Stimulated activated CD4-positive, alpha-beta T cell treated with anti-CD3 and anti-CD28 coated beads, Interleukin-2, amount 100 ng/mL, for 4 hours (primary cell): ENCODE measurements at regions not wholly inside any gene's neighbourhood (a gene's known extent, or its start where the extent isn't known, plus 50 kb on each side); places are given as distances from the start of the nearest gene placed in this dataset.

Source experiments
- DNase-seq: peaks from one replicate; pipeline ENCODE4 v3.0.0-alpha.2; 2020; ENCODE audit warnings: low read depth

DNA sequence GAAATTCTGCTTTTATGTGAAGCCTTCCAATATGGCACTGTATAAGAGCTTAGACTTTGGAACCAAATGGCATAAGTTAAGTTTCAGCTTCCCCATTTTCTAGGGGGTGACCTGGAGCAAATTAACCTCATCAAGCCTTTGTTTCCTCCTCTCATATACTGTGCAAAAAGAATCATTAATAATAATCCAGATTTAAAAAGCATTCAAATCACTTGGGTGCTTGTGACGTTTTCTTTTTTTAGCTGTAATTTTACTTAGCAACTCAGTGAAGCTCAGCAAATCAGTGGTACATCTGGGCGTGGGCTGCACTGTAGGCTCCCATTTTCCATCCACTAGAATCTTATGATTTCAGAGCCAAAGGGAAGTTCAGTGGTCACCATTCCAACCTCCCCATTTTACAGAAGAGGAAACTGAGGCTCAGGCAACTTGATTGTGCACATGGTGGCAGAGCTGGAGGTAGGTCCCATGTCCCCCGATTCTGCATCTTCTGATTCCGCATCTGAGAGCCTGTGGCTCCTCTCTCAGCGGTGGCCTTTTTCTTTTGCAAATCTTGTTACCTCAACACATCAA lies 131.2 kb downstream of the SNAPC1 start:
- DNase-seq: no peak

DNA sequence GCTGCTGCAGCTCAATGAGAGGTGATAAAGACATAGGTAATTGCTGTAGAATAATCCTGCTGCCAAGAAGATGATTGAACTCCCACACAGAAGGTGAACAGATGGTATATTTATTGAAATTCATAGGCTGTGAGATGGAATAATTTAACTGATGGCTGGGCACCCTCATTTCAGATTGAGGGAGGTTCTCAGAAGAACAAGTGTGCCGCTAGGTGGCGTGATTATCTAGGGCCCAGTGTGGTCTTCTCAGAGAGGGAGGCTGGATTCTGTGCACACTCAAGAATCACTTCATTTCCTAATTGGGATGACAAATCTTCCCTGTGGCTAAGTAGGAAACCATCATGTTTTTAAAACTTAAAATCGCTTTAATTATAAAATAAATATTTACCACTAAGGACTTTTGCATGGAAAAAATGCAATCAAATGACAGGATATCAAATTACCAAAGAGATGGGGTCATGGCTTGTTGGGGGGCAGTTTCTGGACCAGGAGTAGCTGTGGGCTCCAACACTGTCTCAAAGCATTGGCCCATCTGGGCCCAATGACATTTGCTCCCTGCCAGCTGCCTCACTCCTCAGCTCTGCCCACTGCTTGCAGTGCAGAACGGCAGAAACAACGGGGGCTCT lies 132.3 kb downstream of the SNAPC1 start:
- DNase-seq: peak; percentile 37

DNA sequence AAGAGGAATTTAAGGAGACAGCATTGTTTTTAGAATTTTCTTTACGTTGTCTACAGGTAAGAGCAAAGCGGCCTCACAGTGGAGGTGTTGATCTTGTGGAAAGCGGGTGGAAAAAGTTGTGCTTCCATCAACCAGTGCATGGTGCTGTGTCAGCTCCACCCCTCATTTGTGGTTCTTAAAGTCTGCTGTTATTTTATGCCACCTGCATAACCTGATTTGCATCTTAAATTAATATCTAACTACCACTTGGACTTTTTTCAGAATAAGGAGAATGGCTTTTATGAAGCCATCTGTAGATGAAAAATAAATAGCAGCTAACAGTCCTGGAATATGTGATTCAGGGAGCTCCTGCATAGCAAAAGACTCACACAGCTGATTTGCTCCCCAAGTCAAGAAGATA lies 135.1 kb downstream of the SNAPC1 start:
- DNase-seq: no peak

DNA sequence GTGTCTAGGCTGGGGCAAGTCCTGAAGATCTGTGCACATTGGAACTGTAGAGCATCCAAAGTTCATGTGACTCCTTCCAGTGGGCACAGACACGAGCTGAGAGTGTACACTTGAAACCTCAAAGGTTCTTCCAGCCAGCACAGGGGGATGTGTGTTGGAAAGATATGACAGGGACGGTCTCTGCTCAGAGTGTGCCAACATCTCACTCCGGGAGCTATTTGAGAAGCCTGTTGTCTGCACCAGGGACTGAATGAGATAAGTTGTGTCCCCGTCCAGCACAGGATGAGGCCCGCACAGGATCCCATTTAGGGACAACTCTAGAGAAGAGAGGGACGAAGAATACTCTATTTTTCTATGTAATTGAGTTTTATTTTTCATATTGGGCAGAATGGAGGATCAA lies 136.3 kb downstream of the SNAPC1 start:
- no peak for DNase-seq

DNA sequence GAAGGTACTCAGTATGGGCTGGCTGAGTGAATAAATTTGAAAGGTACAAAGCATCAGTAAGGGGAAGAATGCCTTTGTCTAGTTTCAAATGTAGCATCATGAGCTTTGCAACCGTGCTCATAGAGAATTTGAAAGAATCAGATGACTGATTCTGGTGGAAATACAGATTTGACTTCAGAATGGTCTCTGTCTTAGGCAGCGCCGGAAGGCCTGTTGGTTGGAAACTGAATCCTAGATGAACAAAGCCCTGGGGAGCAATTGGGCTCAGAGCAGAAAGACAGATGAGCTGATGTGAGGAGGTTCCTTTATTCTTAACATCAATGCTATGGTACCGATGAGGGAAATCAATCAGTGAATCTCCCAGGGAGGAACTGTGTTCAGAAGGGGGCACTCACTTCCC lies 137.3 kb downstream of the SNAPC1 start:
- no peak for DNase-seq

DNA sequence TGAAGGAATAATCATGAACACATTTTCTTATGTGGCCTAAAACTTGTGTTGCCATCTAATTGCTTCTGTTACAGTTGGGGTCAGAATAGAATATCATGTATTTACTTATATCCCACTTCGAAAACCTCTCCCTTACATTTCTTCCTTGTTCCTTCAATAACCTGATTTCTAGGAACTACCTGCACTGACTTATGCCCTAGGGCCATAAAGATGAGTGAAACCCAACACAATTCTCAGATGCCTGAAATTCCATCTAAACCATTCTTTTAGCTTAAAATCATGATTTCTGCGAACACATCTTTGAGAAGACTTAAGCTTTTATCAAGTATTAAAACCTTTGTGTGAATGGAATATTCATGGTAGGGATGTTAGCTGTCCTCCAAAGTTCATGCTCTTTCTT lies 142.7 kb downstream of the SNAPC1 start:
- no peak for DNase-seq

DNA sequence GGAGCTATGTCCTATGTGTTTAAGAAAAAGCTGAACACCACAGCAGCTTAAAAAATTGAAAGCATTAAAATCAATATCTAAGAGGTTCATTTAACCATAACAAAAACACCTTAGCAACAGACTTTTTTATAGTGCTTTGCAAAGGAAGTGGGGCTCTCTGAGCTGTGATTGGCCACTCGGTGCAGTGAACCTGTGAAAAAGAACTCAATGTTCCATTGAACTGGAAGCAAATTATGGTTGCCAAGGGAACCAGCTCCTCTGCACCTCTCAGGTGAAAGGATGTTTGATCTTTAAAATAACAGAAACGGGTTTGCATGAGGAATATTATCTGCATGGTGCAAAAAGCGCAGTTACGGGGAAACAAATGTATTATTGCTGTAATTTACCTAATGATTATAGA lies 149.4 kb downstream of the SNAPC1 start:
- no peak for DNase-seq

DNA sequence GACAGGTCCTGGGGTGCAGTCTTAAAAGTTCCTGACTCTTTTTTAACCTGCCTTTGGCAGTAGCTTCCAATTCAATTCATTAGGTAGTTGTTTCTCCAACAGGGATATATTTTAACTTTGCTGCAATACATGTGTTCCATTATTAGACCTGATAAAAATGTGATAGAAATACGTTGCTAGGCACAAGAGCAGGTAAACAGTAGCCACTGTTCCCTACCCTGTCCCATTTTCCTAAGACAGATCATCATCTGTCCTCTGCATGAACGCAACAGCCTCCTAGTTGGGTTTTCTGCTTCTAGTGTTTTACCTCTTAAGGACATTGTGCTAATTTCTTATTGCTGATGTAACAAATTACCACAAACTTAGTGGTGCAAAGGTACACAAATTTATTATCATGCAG lies 156.8 kb downstream of the SNAPC1 start:
- no peak for DNase-seq

DNA sequence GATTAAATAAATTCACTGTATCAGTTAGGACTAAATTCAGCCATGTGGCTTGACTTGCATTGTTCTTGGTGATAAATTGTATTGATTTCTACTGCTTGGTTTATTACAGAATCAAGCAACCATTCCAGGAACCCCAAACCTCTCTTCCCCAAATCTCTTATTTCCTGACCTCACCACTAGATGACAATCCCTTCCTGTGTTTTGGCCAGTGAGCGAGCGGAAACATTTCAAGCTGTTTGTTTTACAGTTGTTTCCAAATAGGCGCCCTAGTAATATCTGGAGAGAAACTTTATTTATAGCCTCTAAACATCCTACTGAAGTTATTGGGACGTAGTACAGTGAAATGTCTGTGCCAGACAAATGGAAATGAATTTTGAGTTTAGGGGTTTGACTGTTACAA lies 161.1 kb downstream of the SNAPC1 start:
- DNase-seq: no peak

DNA sequence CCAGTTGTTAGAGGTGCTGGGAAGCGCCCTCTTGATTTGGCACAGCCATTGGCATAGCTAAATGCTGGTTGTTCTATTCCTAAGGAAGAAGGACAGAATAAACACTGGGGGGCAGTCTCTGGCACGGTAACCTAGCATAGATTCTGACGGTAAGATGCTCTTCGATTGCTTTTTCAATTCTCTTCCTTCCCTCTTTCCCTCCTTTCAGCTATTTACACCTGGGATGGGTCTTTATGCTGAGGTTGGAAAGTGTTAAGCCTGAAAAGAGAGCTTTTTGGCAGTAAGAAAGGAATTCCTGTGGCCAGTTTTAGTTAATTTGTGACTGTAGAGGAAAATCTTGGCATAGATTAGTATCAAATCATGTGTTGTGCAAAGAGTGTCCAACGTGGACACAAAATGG lies 162.8 kb downstream of the SNAPC1 start:
- DNase-seq: no peak

DNA sequence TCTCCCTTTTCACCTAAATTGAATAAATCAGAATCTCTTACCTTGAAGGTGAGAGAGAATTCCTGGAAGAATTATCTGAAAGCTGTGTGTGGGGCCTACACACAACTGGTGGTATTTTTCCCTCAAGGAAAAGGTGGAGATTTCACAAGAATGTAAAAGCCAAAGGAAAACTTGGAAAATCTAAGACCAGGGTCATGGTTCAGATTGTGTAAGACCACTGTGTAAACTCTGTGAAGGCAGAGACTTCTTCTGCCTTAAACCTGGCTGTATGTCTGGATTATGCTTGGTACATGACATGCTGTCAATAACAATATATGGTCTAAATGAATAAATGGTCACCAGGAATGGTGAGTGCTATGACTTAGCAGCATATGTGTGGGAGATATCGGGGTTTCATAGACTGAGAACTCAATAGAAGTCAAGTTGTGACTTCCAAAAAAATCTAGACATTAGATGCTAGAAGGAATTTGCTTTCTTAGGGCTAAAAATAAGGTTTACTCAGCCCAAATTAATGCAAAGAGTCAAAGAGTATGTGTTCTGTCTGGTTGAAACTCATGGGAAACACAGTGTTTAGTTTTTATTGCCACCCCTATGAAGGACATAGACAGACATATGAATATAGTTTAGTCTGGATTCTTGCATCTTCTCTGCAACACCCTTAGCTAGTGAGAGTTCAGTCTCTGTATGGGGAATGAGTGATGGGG lies 163.7 kb downstream of the SNAPC1 start:
- no peak for DNase-seq

DNA sequence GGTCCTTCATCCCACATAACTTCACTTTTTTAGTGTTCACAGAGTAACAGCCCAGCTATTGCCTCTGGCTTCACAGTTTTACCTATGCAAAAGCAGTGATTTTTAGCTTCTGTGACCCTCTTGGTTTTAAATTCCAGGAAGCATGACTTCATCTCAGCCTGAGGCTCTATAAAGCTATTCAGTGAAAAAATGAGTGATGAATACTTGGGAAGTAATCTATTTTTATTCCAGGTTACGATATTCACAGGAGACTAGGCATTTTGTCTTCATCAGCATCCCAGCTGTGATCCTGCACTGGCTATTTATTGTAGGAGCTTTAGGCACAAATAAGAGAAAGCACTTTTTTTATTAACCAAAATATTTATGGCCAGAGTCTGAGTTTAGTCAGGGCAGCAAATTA lies 164.8 kb downstream of the SNAPC1 start:
- DNase-seq: no peak

DNA sequence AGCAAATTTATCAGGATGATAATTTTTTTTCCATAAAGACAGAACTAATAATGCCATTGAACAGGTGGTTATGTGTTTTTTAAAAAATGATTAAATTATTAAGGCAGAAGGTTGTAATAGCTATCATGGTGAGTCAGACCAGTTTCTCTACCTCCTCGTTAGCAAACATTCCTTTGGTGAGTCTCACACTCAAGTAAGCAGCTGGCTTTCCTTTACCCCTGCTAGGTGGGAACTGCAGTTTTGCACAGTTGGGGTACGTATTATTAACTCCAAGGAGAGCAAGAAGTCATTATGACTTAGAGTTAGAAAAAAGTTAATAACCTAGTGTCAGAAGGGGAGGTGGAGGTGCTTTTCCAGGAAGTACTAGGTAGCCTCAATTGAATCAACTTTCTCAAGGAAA lies 165.3 kb downstream of the SNAPC1 start:
- no peak for DNase-seq

DNA sequence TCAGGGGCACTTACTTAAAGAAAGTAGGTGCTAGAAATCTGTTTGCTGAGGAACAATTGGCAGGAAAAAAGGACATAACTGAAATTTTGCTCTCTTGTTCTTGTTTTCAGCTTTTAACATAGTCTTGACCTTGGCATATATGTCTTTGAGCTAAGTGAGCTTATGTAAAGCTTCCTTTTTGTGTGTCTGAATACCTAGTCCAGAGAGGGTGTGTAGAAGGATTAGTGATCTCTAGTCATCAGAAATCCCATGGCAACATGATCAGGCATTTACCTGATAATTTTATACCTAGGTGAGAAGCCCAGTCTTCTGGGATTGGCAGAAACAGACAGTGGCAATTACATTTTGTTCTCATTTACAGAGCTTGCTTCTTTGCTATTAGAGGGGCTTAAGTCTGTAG lies 166.1 kb downstream of the SNAPC1 start:
- no peak for DNase-seq

DNA sequence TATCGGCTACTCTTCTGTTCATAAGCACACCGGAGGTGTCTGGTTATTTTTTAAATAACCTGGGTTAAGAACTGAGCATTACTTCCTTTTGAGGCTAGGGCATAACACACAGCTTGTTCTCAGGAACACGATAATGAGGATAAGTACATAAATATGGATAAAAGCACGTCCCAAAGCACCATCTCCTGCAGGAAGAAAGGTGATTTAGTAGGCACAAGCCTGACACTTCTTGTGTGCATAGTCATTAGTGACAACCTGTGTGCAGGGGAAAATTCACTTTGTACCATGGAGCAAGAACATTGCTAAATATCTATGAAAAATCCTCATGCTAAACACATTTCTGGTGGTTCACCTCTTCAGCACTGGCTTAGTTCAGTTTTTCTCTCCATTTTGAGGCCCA lies 166.5 kb downstream of the SNAPC1 start:
- DNase-seq: no peak

DNA sequence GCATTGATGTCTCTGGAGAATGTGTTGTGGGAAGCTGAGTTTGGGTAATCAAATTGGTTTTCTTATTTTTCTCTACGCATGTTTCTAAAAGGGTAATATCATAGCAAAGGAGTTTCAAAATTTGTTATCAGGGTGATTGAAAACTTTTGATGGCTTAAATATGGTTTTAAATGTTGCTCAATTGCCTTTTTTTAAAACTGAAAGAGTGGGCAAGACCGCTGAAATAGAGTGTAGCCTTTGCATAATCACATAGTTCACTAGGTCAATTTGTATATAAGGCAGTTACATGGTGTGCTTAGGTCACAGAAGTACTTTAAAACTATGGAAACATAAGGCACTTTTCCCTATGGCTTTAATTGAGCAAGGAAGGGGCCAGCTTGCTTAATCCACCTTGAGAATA lies 167.4 kb downstream of the SNAPC1 start:
- no peak for DNase-seq

DNA sequence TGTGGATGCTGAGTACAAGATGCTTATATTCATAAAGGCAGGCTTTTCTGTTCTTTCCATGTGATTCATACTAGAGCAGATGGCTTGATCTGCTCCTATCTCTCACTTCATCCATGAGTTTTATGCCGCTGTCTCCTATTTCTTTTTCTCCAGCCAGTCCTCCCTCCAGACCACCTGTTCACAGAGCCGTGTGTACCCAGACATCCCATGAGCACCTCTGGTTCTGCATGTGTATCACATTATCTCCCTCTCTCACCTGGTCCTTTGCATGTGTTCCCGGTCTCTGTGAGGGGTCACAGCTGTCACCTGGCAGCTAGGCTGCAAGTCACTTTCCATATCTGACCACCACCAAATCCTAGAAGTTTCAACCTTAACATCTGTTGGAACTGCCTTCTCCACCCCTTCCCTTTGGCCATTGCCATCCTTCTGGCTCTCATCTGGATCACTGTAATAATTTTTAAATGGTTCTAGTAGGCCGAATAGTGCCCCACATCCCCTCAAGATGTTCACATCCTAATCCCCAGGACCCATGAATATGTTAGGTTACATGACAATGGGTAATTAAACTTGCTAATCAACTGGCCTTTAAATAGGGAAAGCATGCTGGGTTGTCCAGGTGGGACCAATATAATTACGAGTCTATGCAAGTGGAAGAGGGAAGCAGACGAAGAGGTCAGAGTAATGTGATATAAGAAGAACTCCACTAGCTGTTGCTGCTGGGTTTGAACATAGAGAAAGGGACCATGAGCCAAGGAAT lies 168.1 kb downstream of the SNAPC1 start:
- no peak for DNase-seq

DNA sequence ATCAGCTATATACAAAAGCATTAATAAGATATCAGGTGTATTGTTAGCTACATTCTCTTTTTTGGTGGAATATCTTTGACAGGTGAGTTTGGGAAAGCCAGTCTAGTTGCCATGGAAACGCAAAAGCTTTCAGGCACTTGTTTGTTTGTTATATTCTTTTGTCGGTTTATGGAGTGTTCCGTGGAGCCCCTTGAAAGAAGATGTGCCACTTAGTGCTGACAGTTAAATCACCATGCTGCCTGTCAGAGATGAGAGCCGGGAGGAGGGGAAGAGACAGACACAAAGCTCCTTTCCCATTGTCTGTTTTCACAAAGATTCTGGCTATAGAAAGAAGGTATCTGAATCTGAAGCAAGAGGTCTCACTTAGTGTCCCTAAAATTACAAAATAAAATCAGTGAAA lies 170.8 kb downstream of the SNAPC1 start:
- DNase-seq: no peak

DNA sequence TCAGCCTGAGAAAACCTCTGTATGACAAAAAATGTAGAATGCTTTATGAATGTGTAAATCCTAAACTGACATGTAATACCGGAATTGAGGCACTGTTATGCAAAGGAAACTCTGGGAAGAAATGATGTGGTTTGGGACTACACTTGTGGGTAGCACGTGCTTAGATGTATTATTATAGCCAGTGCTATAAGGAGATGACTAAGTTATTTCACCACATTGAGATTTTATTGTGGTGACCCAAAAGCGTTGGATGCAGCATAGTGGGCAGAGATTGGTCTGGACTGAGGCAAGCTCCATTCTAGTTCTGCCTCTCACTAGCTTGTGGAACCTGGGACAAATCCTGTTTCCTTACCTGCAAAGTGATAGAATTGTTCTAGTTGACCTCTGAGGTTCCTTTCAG lies 172.2 kb downstream of the SNAPC1 start:
- no peak for DNase-seq

DNA sequence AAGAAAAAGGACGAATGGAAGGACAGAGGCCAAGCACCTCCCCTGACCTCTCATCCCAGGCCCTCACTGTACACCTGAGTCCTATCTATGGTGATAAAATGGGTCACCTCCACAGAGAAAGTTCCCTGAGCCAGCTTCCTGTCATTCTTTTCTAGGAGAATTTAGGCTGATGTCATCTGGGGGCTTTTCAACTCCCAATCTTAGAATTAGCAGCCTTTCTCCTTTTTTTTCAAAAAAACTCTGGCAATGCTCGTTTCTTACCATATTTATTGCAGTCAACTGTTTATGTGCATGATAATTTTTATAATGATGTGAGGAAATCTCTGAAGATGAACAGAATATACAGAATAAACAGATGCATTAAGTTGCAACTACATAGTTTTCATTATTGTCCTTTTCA lies 177.6 kb downstream of the SNAPC1 start:
- no peak for DNase-seq

DNA sequence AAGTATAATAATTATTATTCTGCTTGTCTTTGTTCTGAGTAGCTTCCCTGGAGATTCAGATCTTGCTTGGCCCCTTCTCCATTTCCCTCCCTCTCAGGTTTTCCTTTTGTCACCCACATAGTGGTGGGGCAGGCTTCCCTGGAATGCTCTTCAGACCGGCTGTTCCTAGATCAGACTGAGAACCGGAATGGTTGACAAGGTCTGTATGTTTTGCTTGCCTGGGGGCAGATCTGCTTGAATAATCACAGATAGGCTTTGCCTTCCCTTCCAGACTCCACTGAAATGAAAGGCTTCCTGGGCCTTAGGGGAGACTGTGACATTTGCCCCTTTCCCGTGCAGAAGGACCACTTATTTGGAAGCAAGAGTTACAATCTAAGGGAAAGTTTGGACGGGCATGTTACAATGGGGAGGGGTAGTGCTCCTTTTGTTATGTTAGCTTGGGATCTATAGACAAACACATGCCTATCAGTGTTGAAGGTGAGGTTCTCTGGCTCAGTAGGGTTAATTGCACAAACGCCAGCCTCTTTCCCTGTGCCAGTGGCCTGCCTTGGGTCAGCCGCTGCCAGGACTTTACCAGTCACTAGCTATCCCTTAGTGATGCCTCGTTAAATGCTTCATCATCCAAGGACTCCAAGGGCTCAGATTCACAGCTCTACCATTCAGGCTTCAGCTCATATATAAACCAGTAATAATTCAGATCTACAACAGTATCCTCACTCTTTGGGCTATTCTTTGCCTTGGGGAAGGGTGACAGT lies 178.6 kb downstream of the SNAPC1 start:
- no peak for DNase-seq

DNA sequence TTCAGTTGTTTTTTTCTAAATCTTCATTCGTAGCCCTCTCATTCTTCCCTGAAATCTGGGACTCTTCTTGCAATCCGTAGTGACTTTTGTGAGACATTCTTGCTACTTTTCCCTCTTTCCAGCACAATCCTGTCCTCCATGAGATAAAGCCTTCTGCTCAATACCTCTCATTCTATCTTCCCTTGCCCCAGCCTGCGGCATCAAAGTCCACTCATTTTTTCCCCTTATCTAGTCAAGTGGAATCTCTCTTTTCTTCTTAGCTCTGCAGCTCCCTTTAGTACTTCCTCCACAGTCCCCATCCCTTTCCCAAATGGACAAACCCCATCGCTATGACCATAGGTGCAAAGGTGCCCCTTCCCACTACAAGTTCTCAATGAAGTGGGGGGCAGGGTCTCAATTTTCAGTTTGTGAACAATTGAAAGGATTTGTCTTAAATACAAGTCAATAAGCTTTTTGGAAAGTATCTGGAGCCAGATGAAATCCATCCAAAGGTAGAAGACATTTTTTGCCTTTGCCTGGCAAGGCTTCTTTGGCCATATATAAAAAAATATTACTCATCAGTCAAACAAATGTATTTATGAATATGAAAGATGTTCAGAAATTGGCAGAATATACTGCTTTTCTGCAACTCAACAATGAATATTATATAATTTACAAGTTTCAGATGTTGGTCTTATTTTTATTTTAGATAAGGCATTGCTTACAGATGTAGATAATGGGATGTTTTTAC lies 179.4 kb downstream of the SNAPC1 start:
- no peak for DNase-seq
